ENCODE measurements at regions not wholly inside any gene's neighbourhood (a gene's known extent, or its start where the extent isn't known, plus 50 kb on each side); places are given as distances from the start of the nearest gene placed in this dataset.

DNA sequence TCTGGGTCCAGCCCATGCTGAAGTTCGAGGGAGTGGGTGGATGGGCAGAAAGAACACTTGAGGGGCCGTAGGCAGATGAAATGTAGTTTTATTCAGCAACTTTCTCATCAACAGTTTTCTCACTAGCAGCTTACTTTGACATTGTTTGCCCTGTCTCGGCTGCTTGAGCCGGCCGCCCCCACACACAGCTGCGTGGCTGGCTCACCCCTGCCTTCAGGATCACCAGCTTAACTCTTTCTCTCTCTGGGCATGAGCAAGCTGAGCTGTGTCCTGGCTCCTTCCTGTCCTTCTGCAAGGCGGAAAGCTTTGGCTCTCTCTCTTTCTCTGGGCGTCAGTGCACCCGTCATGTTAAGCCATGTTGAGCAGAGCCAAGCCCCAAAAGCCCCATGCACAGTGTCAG lies 104.4 kb upstream of the GNG12 start:
- CTCF ChIA-PET = interaction anchor here (1.1 to 1.2 kb wide), 2 partner anchors 84 to 86 kb away, joined by 3 read pairs; no protein-coding TSS in a partner anchor
- TF ChIP-seq, protein P1, sequence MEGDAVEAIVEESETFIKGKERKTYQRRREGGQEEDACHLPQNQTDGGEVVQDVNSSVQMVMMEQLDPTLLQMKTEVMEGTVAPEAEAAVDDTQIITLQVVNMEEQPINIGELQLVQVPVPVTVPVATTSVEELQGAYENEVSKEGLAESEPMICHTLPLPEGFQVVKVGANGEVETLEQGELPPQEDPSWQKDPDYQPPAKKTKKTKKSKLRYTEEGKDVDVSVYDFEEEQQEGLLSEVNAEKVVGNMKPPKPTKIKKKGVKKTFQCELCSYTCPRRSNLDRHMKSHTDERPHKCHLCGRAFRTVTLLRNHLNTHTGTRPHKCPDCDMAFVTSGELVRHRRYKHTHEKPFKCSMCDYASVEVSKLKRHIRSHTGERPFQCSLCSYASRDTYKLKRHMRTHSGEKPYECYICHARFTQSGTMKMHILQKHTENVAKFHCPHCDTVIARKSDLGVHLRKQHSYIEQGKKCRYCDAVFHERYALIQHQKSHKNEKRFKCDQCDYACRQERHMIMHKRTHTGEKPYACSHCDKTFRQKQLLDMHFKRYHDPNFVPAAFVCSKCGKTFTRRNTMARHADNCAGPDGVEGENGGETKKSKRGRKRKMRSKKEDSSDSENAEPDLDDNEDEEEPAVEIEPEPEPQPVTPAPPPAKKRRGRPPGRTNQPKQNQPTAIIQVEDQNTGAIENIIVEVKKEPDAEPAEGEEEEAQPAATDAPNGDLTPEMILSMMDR (IDR thresholded peaks at IDR 0.05; ENCODE audit: insufficient read depth, low read length, missing control alignments) = no peak
- no peak for DNase-seq (ENCODE audit: low read depth, low spot score)
- no peak overlapping the region for H3K4me3 ChIP-seq (ENCODE audit: low read depth, low read length)
- POLR2A ChIA-PET = no interaction called here

- ChIA-PET CTCF (interaction anchor here (1.2 kb wide), 1 partner anchor 86 kb away, joined by 3 read pairs; no protein-coding TSS in a partner anchor), POLR2A (no interaction called here)
- no peak for DNase-seq (ENCODE audit: low read depth, low spot score)
- TF ChIP-seq, protein P1 (IDR thresholded peaks at IDR 0.05; ENCODE audit: insufficient read depth, low read length, missing control alignments) = no peak
- no peak overlapping the region for H3K4me3 ChIP-seq (ENCODE audit: low read depth, low read length)
Measured at GRCh38 chr1:67937010-67937409, 103.7 kb upstream of the GNG12 start.

DNA sequence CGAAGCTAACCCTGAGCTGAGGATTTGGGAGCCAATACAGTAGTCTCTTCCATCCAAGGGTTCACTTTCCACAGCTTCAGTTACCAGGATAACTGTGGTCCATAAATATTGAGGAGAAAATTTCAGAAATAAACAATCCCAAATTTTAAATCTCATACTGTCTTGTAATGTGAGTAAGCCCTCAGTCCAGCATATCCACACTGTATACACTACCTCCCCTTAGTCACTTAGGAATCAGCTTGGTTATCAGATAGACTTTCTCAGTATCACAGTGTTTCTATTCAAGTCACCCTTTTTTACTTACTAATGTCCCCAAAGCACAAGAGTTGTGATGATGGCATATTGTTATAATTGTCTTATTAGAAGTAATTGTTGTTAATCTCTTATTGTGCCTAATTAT lies 102.3 kb upstream of the GNG12 start:
- ChIA-PET CTCF (interaction anchor here (1.1 to 1.6 kb wide), 4 partner anchors 14 to 75 kb away, joined by 3 to 4 read pairs (median 3); no protein-coding TSS in a partner anchor), POLR2A (no interaction called here)
- no peak for DNase-seq (ENCODE audit: low read depth, low spot score)

DNA sequence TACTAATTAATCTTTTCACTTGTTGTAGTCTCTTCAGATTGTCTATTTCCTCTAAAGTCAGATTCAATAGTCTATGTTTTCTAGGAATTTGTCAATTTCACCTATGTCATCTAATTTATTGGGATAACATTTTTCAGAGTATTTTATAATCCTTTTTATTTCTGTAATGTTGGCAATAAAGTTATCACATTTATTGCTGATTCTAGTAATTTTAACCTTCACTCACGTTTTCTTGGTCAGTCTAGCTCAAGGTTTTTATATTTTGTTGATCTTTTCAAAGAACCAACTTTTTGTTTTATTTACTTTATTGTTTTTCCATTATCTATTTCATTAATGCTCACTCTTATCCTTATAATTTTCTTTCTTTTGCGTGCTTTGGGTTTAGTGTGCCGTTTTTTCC lies 97.9 kb upstream of the GNG12 start:
- no peak overlapping the region for H3K4me3 ChIP-seq (ENCODE audit: low read depth, low read length)
- TF ChIP-seq, protein P1 (IDR thresholded peaks at IDR 0.05; ENCODE audit: insufficient read depth, low read length, missing control alignments) = no peak
- DNase-seq (ENCODE audit: low read depth, low spot score) = no peak
- ChIA-PET POLR2A (no interaction called here), CTCF (no interaction called here)

More for the DNA sequence above, 102.3 kb upstream of the GNG12 start:
- no peak overlapping the region for H3K4me3 ChIP-seq (ENCODE audit: low read depth, low read length)
- TF ChIP-seq, protein P1 (IDR thresholded peaks at IDR 0.05; ENCODE audit: insufficient read depth, low read length, missing control alignments) = no peak

DNA sequence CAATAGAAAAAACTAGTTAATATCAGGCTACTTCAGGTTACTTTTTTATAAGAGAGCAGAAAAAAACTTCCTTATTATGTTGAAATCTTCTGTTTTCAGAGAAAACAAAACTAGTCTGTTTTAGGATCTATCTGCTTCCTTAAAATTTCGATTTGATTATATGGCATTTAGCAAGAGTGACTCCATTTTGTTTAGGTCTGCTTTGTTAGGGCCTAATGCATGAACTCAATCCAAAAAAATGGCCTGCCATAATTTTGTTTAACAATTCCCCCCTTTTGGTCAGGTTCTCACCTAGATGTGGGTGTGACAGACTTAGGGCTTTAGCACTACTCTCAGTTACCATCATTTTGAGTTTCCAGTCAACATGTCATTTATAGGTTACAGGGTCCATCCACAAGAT lies 89.8 kb upstream of the GNG12 start:
- ChIA-PET CTCF (no interaction called here), POLR2A (no interaction called here)
- TF ChIP-seq, protein P1 (IDR thresholded peaks at IDR 0.05; ENCODE audit: insufficient read depth, low read length, missing control alignments) = no peak
- DNase-seq (ENCODE audit: low read depth, low spot score) = no peak
- H3K4me3 ChIP-seq (ENCODE audit: low read depth, low read length) = no peak overlapping the region

DNA sequence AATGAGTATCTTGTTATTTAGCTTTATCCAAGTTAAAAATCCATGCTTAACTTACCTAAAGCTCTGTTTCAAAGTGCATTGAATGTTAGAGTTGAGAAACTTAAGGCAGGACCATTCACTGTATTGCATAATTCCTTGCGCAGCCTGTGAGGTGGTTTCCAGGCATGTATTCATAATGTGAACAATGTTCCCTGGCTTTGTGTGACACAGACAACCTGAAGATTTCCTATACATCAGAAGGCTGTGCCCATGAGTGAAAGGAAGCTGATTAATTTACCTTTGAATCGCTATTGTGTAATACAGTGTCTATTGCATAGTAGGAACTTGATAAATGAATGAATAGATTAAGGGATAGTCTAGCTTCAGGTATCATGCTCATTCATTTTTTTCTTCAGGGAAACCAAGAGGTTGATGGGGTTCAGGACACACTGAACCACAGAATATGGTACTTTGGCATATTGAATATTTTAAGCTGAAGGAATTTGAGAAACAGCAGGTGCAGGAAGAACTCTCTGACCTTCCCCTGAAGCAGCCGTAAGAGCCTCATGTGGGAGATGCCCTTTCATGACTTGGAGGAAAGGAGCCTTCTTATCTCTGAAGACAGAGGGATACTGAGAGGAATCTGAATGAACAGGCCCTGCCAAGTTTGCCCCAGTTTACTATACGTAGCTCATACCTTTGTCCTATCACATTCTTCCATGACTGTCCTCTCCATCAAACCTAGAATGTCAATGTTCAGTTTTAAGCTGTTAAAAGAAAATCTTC lies 88.6 kb upstream of the GNG12 start:
- CTCF ChIA-PET = interaction anchor here (1.0 to 1.5 kb wide), 3 partner anchors 11 to 68 kb away, joined by 3 to 5 read pairs (median 4); no protein-coding TSS in a partner anchor
- POLR2A ChIA-PET = no interaction called here
- DNase-seq (ENCODE audit: low read depth, low spot score) = no peak
- no peak overlapping the region for H3K4me3 ChIP-seq (ENCODE audit: low read depth, low read length)
- TF ChIP-seq, protein P1 (IDR thresholded peaks at IDR 0.05; ENCODE audit: insufficient read depth, low read length, missing control alignments) = no peak

Measured in AG04449 (cell line).